HFFc6 (cell line): ENCODE measurements at regions not wholly inside any gene's neighbourhood (a gene's known extent, or its start where the extent isn't known, plus 50 kb on each side); places are given as distances from the start of the nearest gene placed in this dataset.
A peak's percentile ranks its signal among the peaks of the same experiment; 100 is the strongest.

Source experiments
- DNase-seq: peaks from one replicate; pipeline ENCODE4 v3.0.0-alpha.2; 2018
- H3K27ac Mint-ChIP-seq: 2 replicates; pipeline ENCODE4 v1.8.0; 2020; ENCODE audit warnings: mild to moderate bottlenecking, mixed read lengths
- H3K27me3 Mint-ChIP-seq: 2 replicates; pipeline ENCODE4 v1.8.0; 2021; ENCODE audit warnings: mild to moderate bottlenecking, moderate library complexity, mixed read lengths; ENCODE audit not compliant: insufficient read depth
- H3K36me3 Mint-ChIP-seq: 2 replicates; pipeline ENCODE4 v1.8.0; 2021; ENCODE audit warnings: low read depth, mixed read lengths
- H3K4me1 Mint-ChIP-seq: 2 replicates; pipeline ENCODE4 v1.8.0; 2020; ENCODE audit warnings: low read depth, mixed read lengths
- H3K4me3 Mint-ChIP-seq: 2 replicates; pipeline ENCODE4 v1.8.0; 2020; ENCODE audit warnings: mild to moderate bottlenecking, moderate library complexity, mixed read lengths
- H3K9me3 Mint-ChIP-seq: 2 replicates; pipeline ENCODE4 v1.8.0; 2020; ENCODE audit warnings: mild to moderate bottlenecking, mixed read lengths
- CTCF ChIP-seq: fragments of 200-600 bp; sonication (generic); IDR thresholded peaks from 2 replicates; pipeline ENCODE4 v1.5.0; 2021; ENCODE audit warnings: antibody characterized with exemption, mild to moderate bottlenecking

- Mint-ChIP-seq H3K9me3 (no peaks in the 10 kb centered on the region), H3K4me3 (no peak overlapping the region), H3K36me3 (no peaks in the 10 kb centered on the region), H3K4me1 (peaks cover 20% of the 10 kb centered on the region), H3K27me3 (no peaks in the 10 kb centered on the region; the same call in 1 of the 2 replicates), H3K27ac (peak overlapping the region; percentile 80)
- TF ChIP-seq CTCF: no peak
- peak; percentile 12 for DNase-seq
Measured at GRCh38 chrX:120768681-120769080, 107.0 kb downstream of the CT47B1 start.

GRCh38 chrX:120768254-120768653 lies 107.4 kb downstream of the CT47B1 start:
- no peak for TF ChIP-seq CTCF
- H3K27ac Mint-ChIP-seq: peak overlapping the region; percentile 80
- H3K4me1 Mint-ChIP-seq: peaks cover 20% of the 10 kb centered on the region
- H3K4me3 Mint-ChIP-seq: no peak overlapping the region
- no peaks in the 10 kb centered on the region for H3K9me3 Mint-ChIP-seq
- H3K27me3 Mint-ChIP-seq: no peaks in the 10 kb centered on the region; the same call in 1 of the 2 replicates
- DNase-seq: no peak
- H3K36me3 Mint-ChIP-seq: no peaks in the 10 kb centered on the region

- Mint-ChIP-seq H3K9me3 (no peaks in the 10 kb centered on the region), H3K4me1 (peaks cover 22% of the 10 kb centered on the region), H3K27ac (peak overlapping the region; percentile 40), H3K27me3 (no peaks in the 10 kb centered on the region), H3K36me3 (no peaks in the 10 kb centered on the region), H3K4me3 (no peak overlapping the region)
- no peak for TF ChIP-seq CTCF
- DNase-seq: no peak
Measured at GRCh38 chrX:120763269-120763668, 112.4 kb downstream of the CT47B1 start.

- Mint-ChIP-seq H3K9me3 (no peaks in the 10 kb centered on the region), H3K4me1 (peaks cover 24% of the 10 kb centered on the region), H3K27me3 (no peaks in the 10 kb centered on the region), H3K27ac (peak overlapping the region; percentile 89), H3K4me3 (peak overlapping the region; percentile 20; the same call in 1 of the 2 replicates), H3K36me3 (no peaks in the 10 kb centered on the region)
- peak; percentile 87 for DNase-seq
- TF ChIP-seq CTCF: no peak
Measured at GRCh38 chrX:120761810-120762209, 113.9 kb downstream of the CT47B1 start.

DNA sequence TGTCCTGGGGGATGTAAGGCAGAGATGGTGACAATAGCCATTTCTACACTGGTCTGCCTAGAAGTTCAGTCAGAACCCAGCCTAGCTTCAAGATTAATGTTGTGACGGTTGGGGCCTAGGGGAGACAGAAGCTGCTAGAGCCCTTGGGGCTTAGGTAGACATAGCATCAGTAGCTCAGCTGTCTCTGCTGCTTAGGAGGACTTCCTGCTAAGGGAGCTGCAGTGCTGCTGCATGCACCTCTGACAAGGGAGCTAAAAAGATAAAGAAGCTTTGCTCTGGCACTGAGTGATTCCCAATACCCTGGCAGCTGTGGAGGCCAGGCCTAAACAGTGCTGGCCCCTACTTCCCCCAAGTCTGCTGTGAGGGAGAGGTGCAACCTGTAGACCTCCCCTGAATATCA lies 116.0 kb downstream of the CT47B1 start:
- TF ChIP-seq CTCF: no peak
- H3K27me3 Mint-ChIP-seq: no peaks in the 10 kb centered on the region
- no peaks in the 10 kb centered on the region for H3K36me3 Mint-ChIP-seq
- peaks cover 24% of the 10 kb centered on the region for H3K4me1 Mint-ChIP-seq
- DNase-seq: no peak
- no peak overlapping the region for H3K4me3 Mint-ChIP-seq
- H3K9me3 Mint-ChIP-seq: no peaks in the 10 kb centered on the region
- peak overlapping the region; percentile 24; the same call in 1 of the 2 replicates for H3K27ac Mint-ChIP-seq
